WTC11 (cell line): ENCODE measurements at regions not wholly inside any gene's neighbourhood (a gene's known extent, or its start where the extent isn't known, plus 50 kb on each side); places are given as distances from the start of the nearest gene placed in this dataset.

ENCODE experiments used
- ATF1 ChIP-seq: sonication (generic); formaldehyde crosslinking; IDR thresholded peaks from 2 replicates; pipeline ENCODE4 v1.8.1; 2023; ENCODE audit warnings: mild to moderate bottlenecking, moderate library complexity, missing genetic modification reagents
- ATF2 ChIP-seq: sonication (generic); formaldehyde crosslinking; IDR thresholded peaks from 2 replicates; pipeline ENCODE4 v1.8.1; 2022; ENCODE audit warnings: low read depth, missing genetic modification reagents, borderline replicate concordance
- ATF3 ChIP-seq: sonication (generic); formaldehyde crosslinking; conservative IDR thresholded peaks from 2 replicates; pipeline ENCODE4 v1.8.1; 2022; ENCODE audit warnings: mild to moderate bottlenecking, missing genetic modification reagents
- ATF6 ChIP-seq: sonication (generic); formaldehyde crosslinking; IDR thresholded peaks from 2 replicates; pipeline ENCODE4 v1.8.1; 2023; ENCODE audit warnings: mild to moderate bottlenecking, missing genetic modification reagents
- CTCF ChIP-seq: fragments of 200-600 bp; IDR thresholded peaks from 2 replicates; pipeline ENCODE4 v1.8.0; 2022; ENCODE audit warnings: antibody characterized with exemption
- EMX1 ChIP-seq: fragments of 250-450 bp; sonication (Bioruptor Pico); IDR thresholded peaks from 2 replicates; pipeline ENCODE4 v1.8.0; 2021; ENCODE audit warnings: mild to moderate bottlenecking
- IRF2 ChIP-seq: sonication (generic); formaldehyde crosslinking; IDR thresholded peaks from 2 replicates; pipeline ENCODE4 v1.8.0; 2022; ENCODE audit warnings: low read depth, missing genetic modification reagents, borderline replicate concordance
- NFYB ChIP-seq: sonication (generic); formaldehyde crosslinking; conservative IDR thresholded peaks from 2 replicates; pipeline ENCODE4 v1.8.0; 2022; ENCODE audit warnings: low read depth, missing genetic modification reagents
- NR1H2 ChIP-seq: sonication (generic); formaldehyde crosslinking; IDR thresholded peaks from 2 replicates; pipeline ENCODE4 v1.9.0; 2021; ENCODE audit warnings: mild to moderate bottlenecking, moderate library complexity, missing genetic modification reagents
- TEAD1 ChIP-seq: sonication (generic); formaldehyde crosslinking; IDR thresholded peaks from 2 replicates; pipeline ENCODE4 v1.8.0; 2022; ENCODE audit warnings: mild to moderate bottlenecking, missing genetic modification reagents
- USF1 ChIP-seq: sonication (generic); formaldehyde crosslinking; IDR thresholded peaks from 2 replicates; pipeline ENCODE4 v1.8.0; 2022; ENCODE audit warnings: mild to moderate bottlenecking, missing genetic modification reagents
- ZNF121 ChIP-seq: sonication (generic); formaldehyde crosslinking; IDR thresholded peaks from 2 replicates; pipeline ENCODE4 v1.8.0; 2023; ENCODE audit warnings: missing genetic modification reagents
- ZNF263 ChIP-seq: sonication (generic); formaldehyde crosslinking; IDR thresholded peaks from 2 replicates; pipeline ENCODE4 v1.8.1; 2022; ENCODE audit warnings: low read depth, mild to moderate bottlenecking, moderate library complexity, missing genetic modification reagents
- ZSCAN18 ChIP-seq: fragments of 250-450 bp; sonication (Bioruptor Pico); IDR thresholded peaks from 2 replicates; pipeline ENCODE4 v2.1.2; 2022; ENCODE audit warnings: mild to moderate bottlenecking, moderate library complexity

DNA sequence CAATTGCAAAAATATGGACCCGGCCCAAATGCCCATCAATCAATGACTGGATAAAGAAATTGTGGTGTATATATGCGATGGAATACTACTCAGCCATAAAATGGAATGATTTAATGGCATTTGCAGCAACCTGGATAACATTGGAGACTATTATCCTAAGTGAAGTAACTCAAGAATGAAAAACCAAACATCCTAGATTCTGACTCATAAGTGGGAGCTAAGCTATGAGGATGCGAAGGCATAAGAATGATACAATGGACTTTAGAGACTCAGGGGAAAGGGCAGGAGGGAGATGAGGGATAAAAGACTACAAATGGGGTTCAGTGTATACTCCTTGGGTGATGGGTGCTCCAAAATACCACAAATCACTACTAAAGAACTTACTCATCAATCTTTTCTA lies 247.6 kb upstream of the FBXL7 start:
- TF ChIP-seq TEAD1 (CRISPR knock-in tag) (no peak), CTCF (no peak), ZNF121 (no peak), USF1 (CRISPR knock-in tag) (no peak), ZNF263 (CRISPR knock-in tag) (no peak), ATF3 (no peak), IRF2 (no peak), NR1H2 (CRISPR knock-in tag) (no peak), ATF2 (CRISPR knock-in tag) (no peak), ZSCAN18 (CRISPR knock-in tag) (no peak), NFYB (no peak), ATF6 (CRISPR knock-in tag) (no peak), ATF1 (CRISPR knock-in tag) (no peak), EMX1 (CRISPR knock-in tag) (no peak)
